Fibroblast of peridontal ligament (primary cell): ENCODE measurements at regions not wholly inside any gene's neighbourhood (a gene's known extent, or its start where the extent isn't known, plus 50 kb on each side); places are given as distances from the start of the nearest gene placed in this dataset.
"Not testable (repeated sequence)": the region's sequence is repeated elsewhere in the genome, so short reads cannot be mapped to it uniquely, and the experiment has no call there.

Experiments
- DNase-seq: peaks from one replicate; pipeline ENCODE4 v3.0.0-alpha.2; 2010; ENCODE audit errors: extremely low read depth

DNA sequence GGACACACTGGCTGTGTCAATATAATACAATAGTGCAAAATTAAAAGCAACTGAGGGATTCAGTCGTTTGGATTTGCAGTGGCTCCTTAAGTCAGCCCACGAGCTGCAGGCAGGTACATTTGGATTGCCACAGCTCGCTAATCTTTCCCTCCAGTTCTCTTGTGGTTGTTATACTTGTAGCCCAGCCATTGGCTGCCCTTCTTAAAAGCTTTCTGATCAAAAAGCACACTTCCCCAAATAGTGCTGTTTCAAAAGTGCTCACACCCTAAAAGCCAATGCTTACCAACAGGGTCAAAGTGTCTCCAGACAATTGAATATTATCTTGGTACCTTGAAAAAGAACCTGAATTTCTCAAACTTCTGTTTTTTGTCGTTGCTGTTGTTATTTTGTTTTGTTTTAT, 404.7 kb upstream of the FAM98A start:
- DNase-seq: no peak

DNA sequence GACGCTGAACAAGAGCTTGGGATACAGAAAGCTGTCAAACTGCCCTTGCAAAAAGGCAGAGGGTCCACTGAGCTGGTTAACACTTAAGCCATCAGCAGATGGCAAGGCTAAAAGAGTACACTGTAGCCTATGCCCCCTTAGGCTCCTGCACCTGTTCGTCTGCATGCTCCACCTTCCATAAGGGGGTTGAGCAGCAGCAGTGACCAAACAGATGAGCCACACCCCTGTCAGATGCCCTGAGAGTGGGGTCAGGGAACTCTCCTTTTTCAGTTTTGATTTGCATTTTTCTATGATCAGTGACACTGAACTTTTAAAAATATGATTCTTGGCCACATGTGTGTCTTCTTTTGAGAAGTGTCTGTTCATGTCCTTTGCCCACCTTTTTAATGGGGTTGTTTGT, 402.5 kb upstream of the FAM98A start:
- DNase-seq: no peak

- no peak for DNase-seq
Measured at GRCh38 chr2:33984131-33984530, 385.0 kb upstream of the FAM98A start.

DNA sequence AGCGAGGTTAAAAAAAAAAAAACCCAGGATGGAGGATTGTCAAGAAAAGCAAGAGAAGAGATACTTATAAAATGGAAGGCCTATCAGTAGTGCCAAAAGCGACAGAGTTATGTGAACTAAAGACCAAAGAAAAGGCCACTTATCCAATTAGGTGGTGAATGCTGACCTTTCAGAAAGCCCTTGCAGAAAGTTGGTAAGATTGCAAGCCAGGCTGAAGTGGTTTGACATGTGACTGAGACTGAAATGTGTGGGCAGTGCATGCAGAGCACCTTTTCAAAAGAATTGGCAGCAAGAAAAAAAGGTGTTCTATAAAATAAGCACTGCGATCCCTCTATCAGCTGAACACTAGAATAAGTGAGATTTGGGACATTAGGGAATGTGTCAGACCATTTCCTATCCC, 379.4 kb upstream of the FAM98A start:
- no peak for DNase-seq

- no peak for DNase-seq
Measured at GRCh38 chr2:33975498-33975897, 376.4 kb upstream of the FAM98A start.

DNA sequence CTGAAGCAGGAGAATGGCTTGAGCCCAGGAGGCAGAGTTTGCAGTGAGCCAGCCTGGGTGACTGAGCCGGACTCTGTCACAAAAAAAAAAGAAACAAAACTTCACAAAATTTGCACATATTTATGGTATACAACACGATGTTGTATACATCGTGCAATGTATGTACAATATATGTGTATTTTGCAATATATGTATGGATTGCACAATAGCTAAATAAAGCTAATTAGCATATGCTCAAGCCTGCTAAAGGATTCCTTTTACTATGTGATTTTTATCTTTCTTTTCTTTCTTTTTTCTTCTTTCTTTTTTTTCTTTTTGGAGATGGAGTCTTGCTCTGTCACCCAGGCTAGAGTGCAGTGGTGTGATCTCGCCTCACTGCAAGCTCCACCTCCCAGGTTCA, 368.0 kb upstream of the FAM98A start:
- DNase-seq: no peak

GRCh38 chr2:33958591-33958990, 359.5 kb upstream of the FAM98A start:
- no peak for DNase-seq

- DNase-seq: no peak
Measured at GRCh38 chr2:33949371-33949770, 350.3 kb upstream of the FAM98A start.

- no peak for DNase-seq
Measured at GRCh38 chr2:33946193-33946592, 347.1 kb upstream of the FAM98A start.

DNA sequence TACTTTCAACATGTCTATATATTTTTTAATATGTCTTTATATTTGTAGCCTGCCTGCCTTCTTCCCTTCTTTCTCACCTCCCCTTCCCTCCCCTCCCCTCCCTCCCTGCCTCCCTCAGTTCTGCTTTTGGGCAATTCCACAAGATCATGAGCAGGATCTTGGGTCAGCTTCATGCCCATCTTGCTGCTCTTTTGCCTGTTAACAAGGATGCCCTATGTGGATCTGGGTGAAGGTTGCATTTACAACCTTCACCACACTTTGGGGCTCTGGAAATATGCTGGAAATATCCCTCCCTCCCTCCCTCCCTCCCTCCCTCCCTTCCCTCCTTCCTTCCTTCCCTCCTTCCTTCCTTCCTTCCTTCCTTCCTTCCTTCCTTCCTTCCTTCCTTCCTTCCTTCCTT, 334.1 kb upstream of the FAM98A start:
- no peak for DNase-seq

GRCh38 chr2:33931164-33931563, 332.1 kb upstream of the FAM98A start:
- DNase-seq: no peak

- DNase-seq: no peak
Measured at GRCh38 chr2:33929467-33929866, 330.4 kb upstream of the FAM98A start.

GRCh38 chr2:33927756-33928155, 328.7 kb upstream of the FAM98A start:
- peak; percentile 6 for DNase-seq

DNA sequence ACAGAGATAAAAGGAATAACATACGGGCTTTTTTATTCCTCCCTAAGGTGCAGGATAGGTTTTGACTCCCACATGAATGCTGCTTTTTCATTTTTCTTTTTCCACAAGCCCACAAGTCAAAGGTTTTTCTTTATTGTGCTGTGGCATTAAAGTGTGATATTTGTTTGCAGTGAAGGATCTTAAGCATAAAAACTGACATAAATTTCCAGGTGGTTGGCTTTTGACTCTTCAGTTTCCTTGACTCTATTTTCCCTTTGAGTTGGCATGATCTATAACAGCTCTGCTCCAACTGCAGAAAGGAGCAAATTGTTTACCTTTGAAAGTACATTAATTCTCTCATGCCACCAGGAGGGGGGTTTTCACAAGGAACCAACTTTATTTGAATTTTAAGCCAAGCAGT, 326.2 kb upstream of the FAM98A start:
- no peak for DNase-seq

DNA sequence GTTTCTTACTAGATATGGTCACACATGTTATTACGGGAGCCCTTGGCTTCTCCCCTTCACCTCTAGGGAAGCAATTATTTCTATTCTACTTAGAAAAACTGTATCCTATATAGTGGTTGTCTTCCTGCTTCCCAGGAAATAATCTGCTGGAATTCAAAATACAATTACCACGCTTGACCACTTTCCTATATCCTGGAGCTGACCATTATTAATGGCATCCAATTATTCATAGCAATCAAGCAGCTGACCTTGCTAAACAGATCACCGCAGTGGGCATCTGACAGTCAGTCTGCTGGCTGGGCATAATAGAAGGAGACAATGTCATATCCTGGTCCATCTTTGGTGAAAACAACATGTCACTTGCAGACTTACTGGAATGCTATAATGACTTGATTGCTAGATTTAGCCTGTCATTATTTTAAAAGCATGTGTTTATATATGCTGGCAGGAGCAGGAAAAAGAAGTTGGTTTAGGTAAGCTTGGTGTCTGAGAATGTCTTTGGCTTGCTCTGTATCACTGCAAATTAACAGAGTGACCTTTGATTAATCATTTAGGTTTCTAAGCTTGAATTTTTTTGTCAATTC, 325.6 kb upstream of the FAM98A start:
- DNase-seq: no peak

- DNase-seq: no peak
Measured at GRCh38 chr2:33917252-33917651, 318.2 kb upstream of the FAM98A start.

GRCh38 chr2:33913071-33913616, 314.0 kb upstream of the FAM98A start:
- DNase-seq: no peak

DNA sequence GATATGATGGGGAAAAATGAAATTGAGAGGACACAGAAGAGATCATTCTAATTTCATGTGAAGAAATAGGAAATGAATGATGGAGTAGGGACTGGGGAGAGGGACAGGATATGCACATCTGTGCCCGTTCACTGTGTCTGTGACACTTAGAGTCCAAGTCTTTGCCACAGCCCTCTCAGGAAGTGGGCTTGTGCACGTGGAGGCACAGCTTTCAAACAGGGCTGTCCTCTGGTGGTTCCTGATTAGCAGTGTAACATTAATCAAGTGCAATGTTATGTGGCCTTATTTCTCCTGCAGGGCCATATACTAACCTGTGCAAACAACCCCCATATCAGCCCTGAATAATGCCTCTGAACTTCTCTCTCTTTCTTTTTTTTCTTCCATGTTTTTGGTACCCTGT, 312.2 kb upstream of the FAM98A start:
- no peak for DNase-seq

DNA sequence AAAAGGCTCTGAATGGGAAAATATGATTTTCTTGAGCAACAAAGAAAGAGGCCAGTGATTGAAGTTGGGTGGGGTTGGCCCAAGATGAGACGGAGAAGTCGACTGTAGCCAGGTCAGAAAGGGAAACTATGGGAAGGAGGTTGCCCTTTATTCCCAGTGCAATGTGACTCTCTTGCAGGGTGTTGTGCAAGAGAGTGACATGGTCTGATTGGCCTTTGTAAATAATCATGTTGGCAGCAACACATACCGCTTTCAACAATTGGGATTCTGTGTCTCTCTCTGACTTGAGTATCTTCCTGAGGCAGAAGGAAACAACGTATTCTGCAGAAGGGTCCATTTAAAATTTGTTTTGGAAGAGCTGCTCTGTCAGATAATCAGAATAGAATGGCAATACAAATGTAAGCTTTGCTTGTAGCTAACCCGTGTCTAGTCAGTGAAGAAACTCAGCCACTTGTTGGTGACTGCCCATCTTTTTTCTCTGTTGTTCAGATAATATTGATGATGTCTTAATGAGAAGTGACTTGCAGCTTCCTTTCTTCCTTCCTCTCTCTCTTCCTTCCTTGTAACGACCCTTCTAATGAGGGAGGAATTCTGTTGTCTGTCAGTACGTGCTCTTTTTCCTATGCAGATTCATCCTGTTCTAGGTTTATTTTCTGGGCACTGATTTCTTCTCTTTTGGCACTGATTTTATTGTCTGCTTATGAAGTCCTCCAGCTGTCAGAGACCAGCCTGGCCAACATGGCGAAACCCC, 311.0 kb upstream of the FAM98A start:
- DNase-seq: peak; percentile 27

GRCh38 chr2:33907866-33908265, 308.8 kb upstream of the FAM98A start:
- DNase-seq: no peak

DNA sequence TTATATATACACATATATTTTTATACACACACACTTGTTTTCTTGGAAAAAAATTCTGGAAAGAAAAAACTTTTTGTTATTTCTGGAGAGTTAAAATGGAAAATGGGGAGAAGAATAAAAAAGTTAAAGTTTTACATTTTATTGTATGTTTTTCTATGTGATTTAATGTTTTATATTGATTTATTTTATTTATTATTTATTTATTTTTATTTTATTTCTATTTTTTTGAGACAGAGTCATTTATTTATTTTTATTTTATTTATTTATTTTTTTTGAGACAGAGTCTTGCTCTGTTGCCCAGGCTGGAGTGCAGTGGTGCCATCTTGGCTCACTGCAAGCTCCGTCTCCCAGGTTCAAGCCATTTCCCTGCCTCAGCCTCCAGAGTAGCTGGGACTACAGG, 307.0 kb upstream of the FAM98A start:
- DNase-seq: not testable (repeated sequence)

GRCh38 chr2:33904801-33905200, 305.7 kb upstream of the FAM98A start:
- no peak for DNase-seq

DNA sequence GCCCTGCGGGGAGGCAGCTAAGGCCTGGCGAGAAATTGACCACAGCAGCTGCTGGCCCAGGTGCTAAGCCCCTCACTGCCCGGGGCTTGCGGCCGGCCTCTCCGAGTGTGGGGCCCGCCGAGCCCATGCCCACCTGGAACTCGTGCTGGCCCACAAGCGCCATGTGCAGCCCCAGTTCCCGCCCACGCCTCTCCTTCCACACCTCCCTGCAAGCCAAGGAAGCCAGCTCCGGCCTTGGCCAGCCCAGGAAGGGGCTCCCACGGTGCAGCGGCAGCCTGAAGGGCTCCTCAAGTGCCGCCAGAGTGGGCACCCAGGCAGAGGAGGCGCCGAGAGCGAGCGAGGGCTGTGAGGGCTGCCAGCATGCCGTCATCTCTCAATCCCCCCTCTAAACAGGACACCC, 304.6 kb upstream of the FAM98A start:
- DNase-seq: no peak

GRCh38 chr2:33903215-33903614, 304.1 kb upstream of the FAM98A start:
- no peak for DNase-seq
